ENCODE measurements at regions not wholly inside any gene's neighbourhood (a gene's known extent, or its start where the extent isn't known, plus 50 kb on each side); places are given as distances from the start of the nearest gene placed in this dataset.

GRCh38 chr7:110502888-110503465 is 588.0 kb upstream of the LRRN3 start:
- TF ChIP-seq NFE2L2 (IDR thresholded peaks at IDR 0.05; ENCODE audit: low read depth, low read length) (no peak), RAD21 (IDR thresholded peaks at IDR 0.05; ENCODE audit: low read length) (no peak), POLR2A (IDR thresholded peaks at IDR 0.05; ENCODE audit: low read depth, low read length) (no peak), ELK1 (IDR thresholded peaks at IDR 0.05; ENCODE audit: borderline replicate concordance, low read depth, low read length) (no peak), RFX5 (IDR thresholded peaks at IDR 0.05; ENCODE audit: low read depth, low read length) (no peak), BHLHE40 (IDR thresholded peaks at IDR 0.05; ENCODE audit: low read depth, low read length) (no peak), CTCF (conservative IDR thresholded peaks at IDR 0.05; ENCODE audit: low read depth, low read length) (no peak), CHD1 (IDR thresholded peaks at IDR 0.05; ENCODE audit: low read depth, low read length) (no peak), MAZ (IDR thresholded peaks at IDR 0.05; ENCODE audit: borderline replicate concordance, low read depth, low read length) (no peak), SMC3 (IDR thresholded peaks at IDR 0.05; ENCODE audit: low read depth, low read length) (no peak), MXI1 (IDR thresholded peaks at IDR 0.05; ENCODE audit: borderline replicate concordance, low read depth, low read length) (no peak), CEBPB (IDR thresholded peaks at IDR 0.05; ENCODE audit: low read depth, low read length) (no peak)
- no TSS peak for BruUV-seq (replicated peaks)

More at GRCh38 chr7:110502888-110503465, 588.0 kb upstream of the LRRN3 start:
- no peaks in the 10 kb centered on the region for H3K79me1 ChIP-seq (ENCODE audit: low read depth in 1 of 2, low read length in 2 of 2)
- H4K20me1 ChIP-seq (ENCODE audit: insufficient read depth, low read length) = no peaks in the 10 kb centered on the region
- peak; percentile 79 for DNase-seq
- no peak overlapping the region for H3K18ac ChIP-seq (ENCODE audit: low read depth, low read length)
- POLR2A ChIA-PET (ENCODE audit: unreplicated experiment) = no interaction called here
- no peaks in the 10 kb centered on the region for H3K36me3 ChIP-seq (ENCODE audit: control insufficient read depth, insufficient read depth, low read length)
- no peaks in the 10 kb centered on the region for H3K4me1 ChIP-seq (ENCODE audit: control insufficient read depth, insufficient read depth, low read length)
- no peaks in the 10 kb centered on the region for H3K9me3 ChIP-seq (ENCODE audit: control insufficient read depth, insufficient read depth, low read length)
- H3K14ac ChIP-seq (replicated peaks; ENCODE audit: low read depth, low read length) = no peak overlapping the region
- no peak overlapping the region for H4K5ac ChIP-seq (ENCODE audit: low read depth, low read length)
- no peak overlapping the region for H3K4me2 ChIP-seq (ENCODE audit: low read depth, low read length)
- no peak overlapping the region for H4K8ac ChIP-seq (ENCODE audit: low read depth in 2 of 2, low read length in 2 of 2)
- H3K27ac ChIP-seq (ENCODE audit: insufficient read depth, low read length) = no peak overlapping the region
- no peak overlapping the region for H3K4me3 ChIP-seq (ENCODE audit: insufficient read depth, low read depth, low read length)
- intact Hi-C loops (cut with micrococcal nuclease) = no loop called here
- in situ Hi-C loops (cut with MboI; ENCODE audit: low sequenced_read_pairs) = no loop called here
- CTCF ChIA-PET = no interaction called here
- no peak overlapping the region for H2AFZ ChIP-seq (replicated peaks; ENCODE audit: low read length, poor library complexity)
- no CpG with 5 or more reads among the region's 1 CpG for WGBS, 2 experiments (ENCODE audit: extremely low coverage in 2 of 2, insufficient read length in 1 of 2)
- no peak overlapping the region for H3K9ac ChIP-seq (ENCODE audit: low read depth, low read length)
- no peaks in the 10 kb centered on the region for H3K9me1 ChIP-seq (ENCODE audit: insufficient read depth, low read length)
- no peak overlapping the region for H2BK20ac ChIP-seq (ENCODE audit: low read depth, low read length)
- dilution Hi-C loops (cut with HindIII; ENCODE audit: low sequenced_read_pairs, unreplicated experiment) = no loop called here
- H3K23ac ChIP-seq (ENCODE audit: low read depth, low read length) = no peak overlapping the region
- H2BK120ac ChIP-seq (ENCODE audit: low read depth, low read length) = no peak overlapping the region
- no peak overlapping the region for H2BK15ac ChIP-seq (ENCODE audit: low read depth, low read length)
- H3K56ac ChIP-seq (ENCODE audit: extremely low read depth, insufficient read depth, low read length) = no peak overlapping the region
- ATAC-seq (ENCODE audit: low read depth) = peak; percentile 76
- no peak overlapping the region for H2BK5ac ChIP-seq (ENCODE audit: low read depth, low read length, poor library complexity, severe bottlenecking)
- no peak overlapping the region for H4K91ac ChIP-seq (ENCODE audit: insufficient read depth, low read depth, low read length)
- H2AK9ac ChIP-seq (replicated peaks; ENCODE audit: low read depth, low read length, poor library complexity) = no peak overlapping the region
- no peak overlapping the region for H3K4ac ChIP-seq (ENCODE audit: low read depth, low read length)
- H3K27me3 ChIP-seq (ENCODE audit: control insufficient read depth, insufficient read depth, low read length) = no peaks in the 10 kb centered on the region
- H2AK5ac ChIP-seq (ENCODE audit: low read depth, low read length) = no peak overlapping the region
